HL-60 (cell line): ENCODE measurements at regions not wholly inside any gene's neighbourhood (a gene's known extent, or its start where the extent isn't known, plus 50 kb on each side); places are given as distances from the start of the nearest gene placed in this dataset.

Experiments
- GABPA ChIP-seq: IDR thresholded peaks from 2 replicates; pipeline ENCODE4 v1.6.1; 2012; ENCODE audit warnings: low read depth
- POLR2AphosphoS5 ChIP-seq: IDR thresholded peaks from 2 replicates; pipeline ENCODE4 v1.6.1; 2012; ENCODE audit warnings: low read depth
- TF ChIP-seq, protein P1 (sequence below): IDR thresholded peaks from one replicate; pipeline ENCODE4 v1.5.1; 2011; ENCODE audit warnings: low read length, control low read depth, inconsistent platforms; ENCODE audit not compliant: insufficient read depth
- TF ChIP-seq, protein P2 (sequence below): IDR thresholded peaks from 2 replicates; pipeline ENCODE4 v1.6.1; 2012; ENCODE audit warnings: low read depth; ENCODE audit not compliant: insufficient replicate concordance

DNA sequence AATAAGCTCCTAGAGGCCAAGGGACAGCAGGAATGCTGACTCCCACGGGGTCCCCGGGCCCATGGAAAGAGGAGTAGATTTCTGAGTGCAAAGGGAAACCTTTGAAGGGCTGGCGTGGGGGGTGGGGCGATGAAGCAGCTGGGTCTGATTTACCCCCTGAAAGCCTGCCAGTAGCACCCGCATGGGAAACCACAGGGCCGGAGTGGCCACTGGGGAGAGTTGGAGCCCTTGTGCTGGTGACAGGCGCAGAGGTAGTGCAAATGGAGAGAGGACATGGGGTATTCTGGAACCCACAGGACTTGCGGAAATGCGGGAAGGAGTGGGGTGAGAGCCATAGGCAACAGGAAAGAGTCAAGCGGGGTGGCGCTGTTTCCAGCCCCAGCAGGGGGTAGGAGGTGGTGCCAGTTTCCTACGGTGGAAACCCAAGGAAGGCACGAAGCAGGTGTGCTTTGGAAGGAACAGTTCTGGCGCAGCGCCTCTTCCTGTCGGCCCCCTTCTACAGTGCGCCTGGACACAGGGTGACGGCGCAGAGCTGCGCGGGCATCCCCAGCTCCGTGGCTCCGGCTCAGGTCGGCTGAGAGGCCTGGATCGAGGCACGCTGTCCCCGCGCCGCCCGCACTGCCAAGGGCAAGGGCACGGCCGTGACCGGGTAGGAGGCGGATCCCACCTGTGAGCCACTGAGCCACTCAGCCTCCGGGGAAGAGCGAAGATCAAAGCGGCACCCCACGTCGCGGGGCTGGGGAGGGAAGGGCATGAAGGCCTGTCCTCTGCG lies 149.0 kb upstream of the GLI2 start:
- no peak for TF ChIP-seq GABPA
- TF ChIP-seq, protein P1, sequence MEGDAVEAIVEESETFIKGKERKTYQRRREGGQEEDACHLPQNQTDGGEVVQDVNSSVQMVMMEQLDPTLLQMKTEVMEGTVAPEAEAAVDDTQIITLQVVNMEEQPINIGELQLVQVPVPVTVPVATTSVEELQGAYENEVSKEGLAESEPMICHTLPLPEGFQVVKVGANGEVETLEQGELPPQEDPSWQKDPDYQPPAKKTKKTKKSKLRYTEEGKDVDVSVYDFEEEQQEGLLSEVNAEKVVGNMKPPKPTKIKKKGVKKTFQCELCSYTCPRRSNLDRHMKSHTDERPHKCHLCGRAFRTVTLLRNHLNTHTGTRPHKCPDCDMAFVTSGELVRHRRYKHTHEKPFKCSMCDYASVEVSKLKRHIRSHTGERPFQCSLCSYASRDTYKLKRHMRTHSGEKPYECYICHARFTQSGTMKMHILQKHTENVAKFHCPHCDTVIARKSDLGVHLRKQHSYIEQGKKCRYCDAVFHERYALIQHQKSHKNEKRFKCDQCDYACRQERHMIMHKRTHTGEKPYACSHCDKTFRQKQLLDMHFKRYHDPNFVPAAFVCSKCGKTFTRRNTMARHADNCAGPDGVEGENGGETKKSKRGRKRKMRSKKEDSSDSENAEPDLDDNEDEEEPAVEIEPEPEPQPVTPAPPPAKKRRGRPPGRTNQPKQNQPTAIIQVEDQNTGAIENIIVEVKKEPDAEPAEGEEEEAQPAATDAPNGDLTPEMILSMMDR = no peak
- no peak for TF ChIP-seq POLR2AphosphoS5
- TF ChIP-seq, protein P2, sequence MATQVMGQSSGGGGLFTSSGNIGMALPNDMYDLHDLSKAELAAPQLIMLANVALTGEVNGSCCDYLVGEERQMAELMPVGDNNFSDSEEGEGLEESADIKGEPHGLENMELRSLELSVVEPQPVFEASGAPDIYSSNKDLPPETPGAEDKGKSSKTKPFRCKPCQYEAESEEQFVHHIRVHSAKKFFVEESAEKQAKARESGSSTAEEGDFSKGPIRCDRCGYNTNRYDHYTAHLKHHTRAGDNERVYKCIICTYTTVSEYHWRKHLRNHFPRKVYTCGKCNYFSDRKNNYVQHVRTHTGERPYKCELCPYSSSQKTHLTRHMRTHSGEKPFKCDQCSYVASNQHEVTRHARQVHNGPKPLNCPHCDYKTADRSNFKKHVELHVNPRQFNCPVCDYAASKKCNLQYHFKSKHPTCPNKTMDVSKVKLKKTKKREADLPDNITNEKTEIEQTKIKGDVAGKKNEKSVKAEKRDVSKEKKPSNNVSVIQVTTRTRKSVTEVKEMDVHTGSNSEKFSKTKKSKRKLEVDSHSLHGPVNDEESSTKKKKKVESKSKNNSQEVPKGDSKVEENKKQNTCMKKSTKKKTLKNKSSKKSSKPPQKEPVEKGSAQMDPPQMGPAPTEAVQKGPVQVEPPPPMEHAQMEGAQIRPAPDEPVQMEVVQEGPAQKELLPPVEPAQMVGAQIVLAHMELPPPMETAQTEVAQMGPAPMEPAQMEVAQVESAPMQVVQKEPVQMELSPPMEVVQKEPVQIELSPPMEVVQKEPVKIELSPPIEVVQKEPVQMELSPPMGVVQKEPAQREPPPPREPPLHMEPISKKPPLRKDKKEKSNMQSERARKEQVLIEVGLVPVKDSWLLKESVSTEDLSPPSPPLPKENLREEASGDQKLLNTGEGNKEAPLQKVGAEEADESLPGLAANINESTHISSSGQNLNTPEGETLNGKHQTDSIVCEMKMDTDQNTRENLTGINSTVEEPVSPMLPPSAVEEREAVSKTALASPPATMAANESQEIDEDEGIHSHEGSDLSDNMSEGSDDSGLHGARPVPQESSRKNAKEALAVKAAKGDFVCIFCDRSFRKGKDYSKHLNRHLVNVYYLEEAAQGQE = no peak
